Panc1 (cell line): ENCODE measurements at regions not wholly inside any gene's neighbourhood (a gene's known extent, or its start where the extent isn't known, plus 50 kb on each side); places are given as distances from the start of the nearest gene placed in this dataset.

Source experiments
- CTCF ChIP-seq: fragments of 450-650 bp; IDR thresholded peaks from 2 replicates; pipeline ENCODE4 v1.5.1; 2017; ENCODE audit warnings: mild to moderate bottlenecking
- POLR2AphosphoS5 ChIP-seq: IDR thresholded peaks from 2 replicates; pipeline ENCODE4 v1.6.1; 2012; ENCODE audit warnings: mild to moderate bottlenecking, low read depth, low read length, moderate library complexity
- REST ChIP-seq, 2 experiments: IDR thresholded peaks; 2 replicates each; pipeline ENCODE4 v1.6.1; 2011 to 2012; ENCODE audit warnings: low read depth in 2 of 2, control low read depth in 1 of 2, low read length in 1 of 2, mild to moderate bottlenecking in 1 of 2, moderate library complexity in 1 of 2; ENCODE audit not compliant: insufficient read depth in 1 of 2

- TF ChIP-seq CTCF (no peak), POLR2AphosphoS5 (no peak), REST (IDR thresholded peaks at IDR 0.05; ENCODE audit: insufficient read depth in 1 of 2, low read depth in 2 of 2, low read length in 1 of 2) (no peak)
Observed at GRCh38 chr10:22846294-22846693, 81.6 kb upstream of the ARMC3 start.
